SK-N-SH (cell line): ENCODE measurements at regions not wholly inside any gene's neighbourhood (a gene's known extent, or its start where the extent isn't known, plus 50 kb on each side); places are given as distances from the start of the nearest gene placed in this dataset.

Experiments
- CTCF ChIA-PET: fragments of 300-600, 350-600 bp; formaldehyde crosslinking; extraction: SDS; loops from one replicate; lab custom pipeline; 2021; lab: Yijun Ruan, JAX
- POLR2A ChIA-PET: fragments of 350-600 bp; sonication (Branson Sonifier 250); formaldehyde crosslinking; extraction: SDS; loops from one replicate; lab custom pipeline; 2020; ENCODE audit warnings: antibody characterized with exemption, inconsistent platforms; lab: Yijun Ruan, JAX
- DNase-seq: peaks from one replicate; pipeline ENCODE4 v3.0.0; 2012
- H2AFZ ChIP-seq: fragments of 200-600 bp; sonication (generic); 2 replicates; pipeline ENCODE4 v1.8.1; 2016; ENCODE audit warnings: antibody characterized with exemption, mild to moderate bottlenecking, low read depth
- H3F3A ChIP-seq: fragments of 200-600 bp; sonication (generic); replicated peaks from 2 replicates; pipeline ENCODE3; 2016; ENCODE audit warnings: antibody characterized with exemption, mild to moderate bottlenecking; ENCODE audit not compliant: insufficient read depth
- H3K27ac ChIP-seq, 2 experiments: fragments of 200-500 bp in 1 of 2; fragments of 200-600 bp in 1 of 2; sonication (Bioruptor generic) in 1 of 2; sonication (generic), shearing (Covaris generic) in 1 of 2; 2 replicates each; pipeline versions ENCODE4 v1.5.1 to v1.6.1; 2014 to 2016; ENCODE audit warnings: low read depth in 2 of 2, inconsistent platforms in 1 of 2, low read length in 1 of 2, mild to moderate bottlenecking in 1 of 2, mixed read lengths in 1 of 2
- H3K27me3 ChIP-seq: fragments of 200-600 bp; sonication (generic), shearing (Covaris generic); 2 replicates; pipeline ENCODE4 v1.6.1; 2016; ENCODE audit warnings: mixed run types; ENCODE audit not compliant: insufficient read depth
- H3K36me3 ChIP-seq, 2 experiments: fragments of 200-500 bp in 1 of 2; fragments of 200-600 bp in 1 of 2; sonication (Bioruptor generic) in 1 of 2; sonication (generic) in 1 of 2; replicated peaks in 1 of 2; 2 replicates each; pipeline versions ENCODE3 to v1.5.1; 2014 to 2016; ENCODE audit warnings: low read length in 1 of 2, mild to moderate bottlenecking in 1 of 2; ENCODE audit not compliant: insufficient read depth in 2 of 2, control insufficient read depth in 1 of 2
- H3K4me1 ChIP-seq, 2 experiments: fragments of 200-500 bp in 1 of 2; fragments of 200-600 bp in 1 of 2; sonication (Bioruptor generic) in 1 of 2; sonication (generic), shearing (Covaris generic) in 1 of 2; 2 replicates each; pipeline versions ENCODE4 v1.5.1 to v1.6.1; 2014 to 2016; ENCODE audit warnings: low read depth in 1 of 2, low read length in 1 of 2, mixed run types in 1 of 2; ENCODE audit not compliant: insufficient read depth in 2 of 2, control insufficient read depth in 1 of 2
- H3K4me2 ChIP-seq: fragments of 200-600 bp; sonication (generic), shearing (Covaris generic); 2 replicates; pipeline ENCODE4 v1.6.1; 2017; ENCODE audit warnings: mixed run types
- H3K4me3 ChIP-seq, 2 experiments: fragments of 200-500 bp in 1 of 2; fragments of 200-600 bp in 1 of 2; sonication (Bioruptor generic) in 1 of 2; sonication (generic), shearing (Covaris generic) in 1 of 2; 2 replicates each; pipeline versions ENCODE4 v1.5.1 to v1.8.1; 2014 to 2016; ENCODE audit warnings: low read depth in 2 of 2, inconsistent platforms in 1 of 2, low read length in 1 of 2, mild to moderate bottlenecking in 1 of 2, mixed read lengths in 1 of 2, moderate library complexity in 1 of 2
- H3K79me2 ChIP-seq: fragments of 200-600 bp; sonication (generic); 2 replicates; pipeline ENCODE4 v1.8.1; 2017; ENCODE audit warnings: mild to moderate bottlenecking; ENCODE audit not compliant: insufficient read depth
- H3K9ac ChIP-seq: fragments of 200-600 bp; sonication (generic); 2 replicates; pipeline ENCODE4 v1.6.1; 2017; ENCODE audit warnings: mixed run types
- H3K9me2 ChIP-seq: fragments of 200-600 bp; sonication (generic); 2 replicates; pipeline ENCODE4 v1.6.1; 2017; ENCODE audit warnings: mixed run types
- H3K9me3 ChIP-seq: fragments of 200-600 bp; sonication (generic); 2 replicates; pipeline ENCODE4 v1.6.1; 2017; ENCODE audit warnings: mixed run types, mild to moderate bottlenecking, moderate library complexity
- H4K20me1 ChIP-seq: fragments of 200-600 bp; sonication (generic); 2 replicates; pipeline ENCODE4 v1.6.1; 2017; ENCODE audit warnings: mild to moderate bottlenecking, mixed run types; ENCODE audit not compliant: insufficient read depth
- CHD2 ChIP-seq: fragments of 150-350 bp; IDR thresholded peaks from 2 replicates; pipeline ENCODE4 v1.6.1; 2018; ENCODE audit warnings: low read length; ENCODE audit not compliant: partially characterized antibody
- CTCF ChIP-seq: fragments of 200-600 bp; sonication (generic); IDR thresholded peaks from 2 replicates; pipeline ENCODE4 v1.6.1; 2017; ENCODE audit warnings: antibody characterized with exemption, mild to moderate bottlenecking, moderate library complexity
- ELF1 ChIP-seq: IDR thresholded peaks from 2 replicates; pipeline ENCODE4 v1.4.0; 2012
- GABPA ChIP-seq: IDR thresholded peaks from 2 replicates; pipeline ENCODE4 v1.4.0; 2012; ENCODE audit warnings: low read depth, mild to moderate bottlenecking
- JUND ChIP-seq: IDR thresholded peaks from 2 replicates; pipeline ENCODE4 v1.4.0; 2012
- NFIC ChIP-seq: IDR thresholded peaks from 2 replicates; pipeline ENCODE4 v1.4.0; 2012; ENCODE audit warnings: borderline replicate concordance
- POLR2AphosphoS5 ChIP-seq: IDR thresholded peaks from 2 replicates; pipeline ENCODE4 v1.6.1; 2012; ENCODE audit warnings: low read depth, low read length
- RAD21 ChIP-seq: IDR thresholded peaks from 2 replicates; pipeline ENCODE4 v1.6.1; 2012; ENCODE audit warnings: mild to moderate bottlenecking, low read length
- REST ChIP-seq: IDR thresholded peaks from 2 replicates; pipeline ENCODE4 v1.6.1; 2012; ENCODE audit warnings: mild to moderate bottlenecking, low read depth, low read length, moderate library complexity
- RFX5 ChIP-seq: IDR thresholded peaks from 2 replicates; pipeline ENCODE4 v1.6.1; 2012; ENCODE audit warnings: mild to moderate bottlenecking, improper control_type of control experiment, low read length
- TCF12 ChIP-seq: IDR thresholded peaks from 2 replicates; pipeline ENCODE4 v1.4.0; 2012
- ZBTB33 ChIP-seq: IDR thresholded peaks from 2 replicates; pipeline ENCODE4 v1.4.0; 2012; ENCODE audit warnings: low read depth, borderline replicate concordance
- WGBS: methylation state at CpG from one replicate; pipeline ENCODE4 v1.1.6; 2017; ENCODE audit warnings: low lambda C conversion rate; 5-methylcytosine and 5-hydroxymethylcytosine counted together
- TF ChIP-seq, protein P1 (sequence below): fragments of 150-350 bp; IDR thresholded peaks from 2 replicates; pipeline ENCODE4 v1.6.1; 2017; ENCODE audit warnings: antibody characterized with exemption, low read length, low read depth, borderline replicate concordance
- TF ChIP-seq, protein P2 (sequence below): fragments of 150-350 bp; IDR thresholded peaks from 2 replicates; pipeline ENCODE4 v1.6.1; 2016; ENCODE audit warnings: mild to moderate bottlenecking, low read depth, low read length

DNA sequence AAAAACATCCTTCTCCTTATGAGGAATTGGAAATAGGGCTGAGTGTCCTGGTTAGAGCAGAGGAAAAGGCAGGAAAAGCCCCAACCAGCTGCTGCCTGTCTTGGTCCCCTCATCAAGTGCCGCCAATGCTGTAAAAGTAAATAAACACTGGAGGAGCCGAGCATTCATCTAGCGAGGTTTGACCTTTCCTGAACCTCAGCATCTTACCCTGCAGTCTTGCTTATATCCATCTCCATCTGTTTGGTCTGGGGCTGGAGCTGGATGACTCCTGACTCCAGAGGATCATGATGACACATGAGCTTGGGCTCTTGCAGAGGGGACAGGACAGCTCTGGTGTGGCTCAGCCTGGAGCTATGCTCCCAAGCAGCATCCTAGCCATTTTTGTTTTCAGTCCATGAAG, 501.1 kb downstream of the TNS3 start:
- WGBS = 64% methylated on average over 3 of the region's 3 CpGs
- no peaks in the 10 kb centered on the region for H3K79me2 ChIP-seq
- H3K27ac ChIP-seq = no peak overlapping the region
- H3K4me3 ChIP-seq = no peak overlapping the region
- no peak overlapping the region for H3K9ac ChIP-seq
- H4K20me1 ChIP-seq = no peaks in the 10 kb centered on the region
- H3K4me2 ChIP-seq = no peak overlapping the region
- no peaks in the 10 kb centered on the region for H3K9me3 ChIP-seq
- H3K36me3 ChIP-seq = no peaks in the 10 kb centered on the region
- H2AFZ ChIP-seq = no peak overlapping the region
- TF ChIP-seq RAD21 (no peak), NFIC (no peak), ELF1 (no peak), CHD2 (no peak), REST (no peak), CTCF (no peak)
- H3K9me2 ChIP-seq = no peaks in the 10 kb centered on the region
- no peaks in the 10 kb centered on the region for H3K4me1 ChIP-seq
- ChIA-PET POLR2A (no interaction called here), CTCF (interaction anchor here (1.2 to 20.7 kb wide), 4 partner anchors 7 to 1183 kb away, joined by 3 to 291 read pairs (median 8); partner anchors contain the start of gene IGFBP3)
- no peaks in the 10 kb centered on the region for H3K27me3 ChIP-seq
- DNase-seq = no peak
- no peaks in the 10 kb centered on the region for H3F3A ChIP-seq

DNA sequence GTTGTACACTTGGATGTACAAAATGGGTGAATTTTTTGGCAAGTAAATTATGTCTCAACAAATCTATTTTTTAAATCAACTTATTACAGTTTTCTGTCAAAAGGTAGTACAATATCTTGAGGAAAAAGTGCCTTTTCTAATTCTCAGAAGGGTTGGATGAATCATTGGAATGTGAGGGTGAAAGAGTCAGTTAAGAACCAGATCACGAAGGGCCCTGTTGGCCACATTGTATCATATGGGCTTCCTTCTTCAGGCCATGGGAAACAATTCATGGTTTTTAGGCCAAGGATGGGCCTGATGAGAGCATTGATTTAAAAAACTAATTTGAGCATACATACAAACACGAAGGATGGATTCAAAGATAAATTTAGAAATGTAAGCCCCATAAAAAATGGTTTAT, 503.7 kb downstream of the TNS3 start:
- no peak for DNase-seq
- Histone ChIP-seq H3K27me3 (no peaks in the 10 kb centered on the region), H4K20me1 (no peaks in the 10 kb centered on the region), H3K36me3 (no peaks in the 10 kb centered on the region), H3K9me3 (no peaks in the 10 kb centered on the region), H3F3A (no peaks in the 10 kb centered on the region), H3K9ac (no peak overlapping the region), H3K4me2 (no peak overlapping the region), H2AFZ (no peak overlapping the region), H3K4me3 (no peak overlapping the region), H3K4me1 (no peaks in the 10 kb centered on the region), H3K9me2 (no peaks in the 10 kb centered on the region), H3K79me2 (no peaks in the 10 kb centered on the region), H3K27ac (no peak overlapping the region)
- 61% methylated on average over 2 of the region's 2 CpGs for WGBS
- TF ChIP-seq NFIC = no peak
- no peak for TF ChIP-seq ZBTB33
- no peak for TF ChIP-seq RFX5
- TF ChIP-seq POLR2AphosphoS5 = no peak
- no peak for TF ChIP-seq TCF12
- no peak for TF ChIP-seq ELF1
- no peak for TF ChIP-seq GABPA
- no peak for TF ChIP-seq JUND
- TF ChIP-seq, protein P1, sequence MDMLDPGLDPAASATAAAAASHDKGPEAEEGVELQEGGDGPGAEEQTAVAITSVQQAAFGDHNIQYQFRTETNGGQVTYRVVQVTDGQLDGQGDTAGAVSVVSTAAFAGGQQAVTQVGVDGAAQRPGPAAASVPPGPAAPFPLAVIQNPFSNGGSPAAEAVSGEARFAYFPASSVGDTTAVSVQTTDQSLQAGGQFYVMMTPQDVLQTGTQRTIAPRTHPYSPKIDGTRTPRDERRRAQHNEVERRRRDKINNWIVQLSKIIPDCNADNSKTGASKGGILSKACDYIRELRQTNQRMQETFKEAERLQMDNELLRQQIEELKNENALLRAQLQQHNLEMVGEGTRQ = no peak
- TF ChIP-seq, protein P2, sequence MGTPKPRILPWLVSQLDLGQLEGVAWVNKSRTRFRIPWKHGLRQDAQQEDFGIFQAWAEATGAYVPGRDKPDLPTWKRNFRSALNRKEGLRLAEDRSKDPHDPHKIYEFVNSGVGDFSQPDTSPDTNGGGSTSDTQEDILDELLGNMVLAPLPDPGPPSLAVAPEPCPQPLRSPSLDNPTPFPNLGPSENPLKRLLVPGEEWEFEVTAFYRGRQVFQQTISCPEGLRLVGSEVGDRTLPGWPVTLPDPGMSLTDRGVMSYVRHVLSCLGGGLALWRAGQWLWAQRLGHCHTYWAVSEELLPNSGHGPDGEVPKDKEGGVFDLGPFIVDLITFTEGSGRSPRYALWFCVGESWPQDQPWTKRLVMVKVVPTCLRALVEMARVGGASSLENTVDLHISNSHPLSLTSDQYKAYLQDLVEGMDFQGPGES = no peak
- ChIA-PET CTCF (interaction anchor here (20.7 kb wide), 1 partner anchor 1158 kb away, joined by 291 read pairs; the partner anchor contains the start of gene IGFBP3), POLR2A (no interaction called here)
